ENCODE measurements at regions not wholly inside any gene's neighbourhood (a gene's known extent, or its start where the extent isn't known, plus 50 kb on each side); places are given as distances from the start of the nearest gene placed in this dataset.

GRCh38 chr1:229139331-229140118 is 131.4 kb upstream of the RAB4A start:
- TF ChIP-seq CTCF (IDR thresholded peaks at IDR 0.05; ENCODE audit: poor library complexity, severe bottlenecking) (no peak), RAD21 (conservative IDR thresholded peaks at IDR 0.05) (no peak), POLR2AphosphoS5 (IDR thresholded peaks at IDR 0.05) (no peak)
